ENCODE measurements at regions not wholly inside any gene's neighbourhood (a gene's known extent, or its start where the extent isn't known, plus 50 kb on each side); places are given as distances from the start of the nearest gene placed in this dataset.

DNA sequence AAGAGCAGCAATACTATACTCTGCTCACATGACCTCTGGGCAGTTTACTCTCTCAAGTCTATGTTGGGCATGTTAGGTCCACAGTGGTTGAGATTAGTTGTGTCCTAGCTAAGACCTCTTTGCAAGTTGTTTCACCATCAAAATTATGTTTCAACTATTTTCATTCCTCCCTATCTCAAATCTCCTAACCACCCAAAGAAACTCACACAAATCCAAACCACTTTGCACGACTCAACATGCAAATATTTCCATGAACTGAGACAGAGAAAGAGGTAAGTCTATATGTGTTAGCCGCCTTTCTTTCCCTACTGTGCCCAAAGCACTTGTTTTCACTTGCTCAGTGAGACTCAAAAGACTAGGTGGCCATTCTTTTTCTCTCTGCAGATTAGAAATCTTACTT lies 546.8 kb downstream of the TNS1 start:
- TF ChIP-seq POLR2A (IDR thresholded peaks at IDR 0.05) (no peak), CTCF (IDR thresholded peaks at IDR 0.05) (no peak)
- 67% methylated on average over 2 of the region's 2 CpGs for WGBS (ENCODE audit: insufficient coverage, low coverage, low lambda C conversion rate, missing lambda C conversion rate)
- intact Hi-C loops (cut with DNase I): no loop called here
- H3K36me3 ChIP-seq: no peaks in the 10 kb centered on the region
- no peak overlapping the region for H3K4me3 ChIP-seq
- no peaks in the 10 kb centered on the region for H3K4me1 ChIP-seq
- ATAC-seq (no peak), DNase-seq (no peak)
- H3K27ac ChIP-seq: no peak overlapping the region
- H3K27me3 ChIP-seq: no peaks in the 10 kb centered on the region
- no peaks in the 10 kb centered on the region for H3K9me3 ChIP-seq

DNA sequence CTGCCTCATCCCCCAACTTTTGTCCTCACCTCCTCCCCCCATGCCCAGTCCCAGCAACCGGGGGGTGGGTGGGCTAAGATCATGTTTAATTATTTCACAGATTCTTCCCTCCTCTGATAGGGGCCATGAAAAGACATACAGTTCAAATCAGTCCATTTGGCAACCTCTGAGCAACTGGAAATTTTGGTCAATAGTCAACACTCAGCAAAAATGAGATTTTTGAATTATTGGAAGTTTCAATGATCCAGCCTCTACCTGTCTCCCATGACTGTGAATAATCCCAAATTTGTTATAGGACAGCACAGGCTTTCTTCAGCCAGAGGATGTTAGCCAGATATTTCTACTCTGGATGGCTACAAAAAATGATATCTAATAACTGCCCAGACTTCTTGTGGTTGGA lies 549.9 kb downstream of the TNS1 start:
- H3K4me1 ChIP-seq: no peaks in the 10 kb centered on the region
- DNase-seq: no peak
- TF ChIP-seq POLR2A (IDR thresholded peaks at IDR 0.05) (no peak), CTCF (IDR thresholded peaks at IDR 0.05) (no peak)
- intact Hi-C loops (cut with DNase I): no loop called here
- no peak for ATAC-seq
- no peak overlapping the region for H3K27ac ChIP-seq
- WGBS (ENCODE audit: insufficient coverage, low coverage, low lambda C conversion rate, missing lambda C conversion rate): 50% methylated on average over 1 of the region's 1 CpG
- no peaks in the 10 kb centered on the region for H3K27me3 ChIP-seq
- no peaks in the 10 kb centered on the region for H3K36me3 ChIP-seq
- no peaks in the 10 kb centered on the region for H3K9me3 ChIP-seq
- no peak overlapping the region for H3K4me3 ChIP-seq

- H3K36me3 ChIP-seq: no peaks in the 10 kb centered on the region
- WGBS (ENCODE audit: insufficient coverage, low coverage, low lambda C conversion rate, missing lambda C conversion rate): 79% methylated on average over 3 of the region's 3 CpGs
Observed at GRCh38 chr2:217451666-217452065, 551.1 kb downstream of the TNS1 start.

GRCh38 chr2:217449444-217449843 lies 553.4 kb downstream of the TNS1 start:
- intact Hi-C loops (cut with DNase I): no loop called here
- 37% methylated on average over 3 of the region's 8 CpGs for WGBS (ENCODE audit: insufficient coverage, low coverage, low lambda C conversion rate, missing lambda C conversion rate)

More at GRCh38 chr2:217451666-217452065, 551.1 kb downstream of the TNS1 start:
- Histone ChIP-seq H3K4me3 (no peak overlapping the region), H3K27me3 (no peaks in the 10 kb centered on the region), H3K9me3 (no peaks in the 10 kb centered on the region), H3K27ac (no peak overlapping the region), H3K4me1 (no peaks in the 10 kb centered on the region)
- ATAC-seq (no peak), DNase-seq (no peak)
- intact Hi-C loops (cut with DNase I): no loop called here
- TF ChIP-seq POLR2A (IDR thresholded peaks at IDR 0.05): no peak
- no peak for TF ChIP-seq CTCF (IDR thresholded peaks at IDR 0.05)

More at GRCh38 chr2:217449444-217449843, 553.4 kb downstream of the TNS1 start:
- no peak for TF ChIP-seq CTCF (IDR thresholded peaks at IDR 0.05)
- TF ChIP-seq POLR2A (IDR thresholded peaks at IDR 0.05): no peak
- H3K4me1 ChIP-seq: no peaks in the 10 kb centered on the region
- H3K27me3 ChIP-seq: no peaks in the 10 kb centered on the region
- no peaks in the 10 kb centered on the region for H3K36me3 ChIP-seq
- H3K27ac ChIP-seq: no peak overlapping the region
- no peak for ATAC-seq
- H3K4me3 ChIP-seq: no peak overlapping the region
- no peaks in the 10 kb centered on the region for H3K9me3 ChIP-seq
- DNase-seq: no peak
